H1 (cell line): ENCODE measurements at regions not wholly inside any gene's neighbourhood (a gene's known extent, or its start where the extent isn't known, plus 50 kb on each side); places are given as distances from the start of the nearest gene placed in this dataset.

Experiments used
- CTCF ChIA-PET: fragments of 300-600 bp; sonication (Branson Sonifier 250); formaldehyde crosslinking; loops from one replicate; lab custom pipeline; 2021; ENCODE audit not compliant: partially characterized antibody; lab: Charles Lee
- POLR2A ChIA-PET: fragments of 300-600 bp; sonication (Branson Sonifier 250); formaldehyde crosslinking; loops from one replicate; lab custom pipeline; 2021; ENCODE audit warnings: inconsistent platforms; ENCODE audit not compliant: partially characterized antibody; lab: Charles Lee
- DNase-seq, 2 experiments: peaks; one replicate each; pipeline versions ENCODE4 v3.0.0 to v3.0.0-alpha.2; 2010 to 2022; ENCODE audit warnings: low spot score in 2 of 2, low read depth in 1 of 2, mixed read lengths in 1 of 2
- FAIRE-seq: peaks from 2 replicates; lab custom pipeline; 2011; peaks lifted over from hg19 to GRCh38; lab: Jason Lieb, UNC
- H2AFZ ChIP-seq: 2 replicates; pipeline ENCODE4 v1.8.1; 2012; ENCODE audit warnings: low read length, inconsistent platforms
- H2AK5ac ChIP-seq: 2 replicates; pipeline ENCODE4 v1.6.1; 2013; ENCODE audit warnings: low read depth, low read length
- H2BK120ac ChIP-seq: replicated peaks from 2 replicates; pipeline ENCODE3; 2013; ENCODE audit warnings: low read depth, low read length, inconsistent platforms
- H2BK12ac ChIP-seq: 2 replicates; pipeline ENCODE4 v1.6.1; 2013; ENCODE audit warnings: low read depth, low read length
- H2BK15ac ChIP-seq: 2 replicates; pipeline ENCODE4 v1.6.1; 2013; ENCODE audit warnings: low read length
- H2BK20ac ChIP-seq: 2 replicates; pipeline ENCODE4 v1.6.1; 2013; ENCODE audit warnings: low read length
- H2BK5ac ChIP-seq: 2 replicates; pipeline ENCODE4 v1.6.1; 2013; ENCODE audit warnings: low read depth, low read length
- H3K14ac ChIP-seq: 2 replicates; pipeline ENCODE4 v1.6.1; 2013; ENCODE audit warnings: inconsistent platforms; ENCODE audit not compliant: insufficient read length
- H3K18ac ChIP-seq: 2 replicates; pipeline ENCODE4 v1.6.1; 2013; ENCODE audit warnings: low read length; ENCODE audit errors: extremely low read depth
- H3K23ac ChIP-seq: 2 replicates; pipeline ENCODE4 v1.6.1; 2013; ENCODE audit warnings: inconsistent platforms; ENCODE audit not compliant: insufficient read length
- H3K23me2 ChIP-seq: 2 replicates; pipeline ENCODE4 v1.6.1; 2013; ENCODE audit warnings: low read depth, low read length
- H3K27ac ChIP-seq: 2 replicates; pipeline ENCODE4 v1.6.1; 2011; ENCODE audit warnings: low read depth, low read length, inconsistent platforms
- H3K27me3 ChIP-seq, 4 experiments: replicated peaks in 1 of 4; 1 replicate in 1 of 4; 2 replicates in 3 of 4; pipeline versions ENCODE4 v1.6.1 to v1.8.1; 2011 to 2013; ENCODE audit warnings: low read length in 3 of 4, mild to moderate bottlenecking in 3 of 4, inconsistent platforms in 2 of 4, mixed read lengths in 2 of 4, moderate library complexity in 1 of 4; ENCODE audit not compliant: control insufficient read depth in 3 of 4, insufficient read depth in 3 of 4; ENCODE audit errors: extremely low read depth in 1 of 4
- H3K36me3 ChIP-seq, 4 experiments: 2 replicates each; pipeline versions ENCODE4 v1.6.1 to v1.8.1; 2011 to 2013; ENCODE audit warnings: mild to moderate bottlenecking in 4 of 4, low read length in 3 of 4, moderate library complexity in 2 of 4, control low read depth in 1 of 4, inconsistent platforms in 1 of 4; ENCODE audit not compliant: insufficient read depth in 4 of 4, control insufficient read depth in 2 of 4
- H3K4ac ChIP-seq: replicated peaks from 2 replicates; pipeline ENCODE3; 2013; ENCODE audit warnings: low read length, low read depth, mixed read lengths, inconsistent platforms; ENCODE audit not compliant: insufficient read length
- H3K4me1 ChIP-seq, 4 experiments: replicated peaks in 1 of 4; 1 replicate in 1 of 4; 2 replicates in 3 of 4; pipeline versions ENCODE4 v1.6.1 to v1.8.1; 2011 to 2013; ENCODE audit warnings: low read length in 3 of 4, inconsistent platforms in 2 of 4, mixed read lengths in 1 of 4; ENCODE audit not compliant: insufficient read depth in 4 of 4, control insufficient read depth in 3 of 4
- H3K4me2 ChIP-seq, 2 experiments: 2 replicates each; pipeline versions ENCODE4 v1.6.1 to v1.8.1; 2011 to 2013; ENCODE audit warnings: low read depth in 2 of 2, low read length in 2 of 2, control low read depth in 1 of 2, inconsistent platforms in 1 of 2, mild to moderate bottlenecking in 1 of 2; ENCODE audit not compliant: insufficient read depth in 1 of 2
- H3K4me3 ChIP-seq, 4 experiments: fragments of 200-600, 300-600 bp in 1 of 4; sonication (generic), shearing (Covaris generic), sonication (Bioruptor Twin) in 1 of 4; 2 replicates each; pipeline versions ENCODE4 v1.5.1 to v1.8.1; 2011 to 2016; ENCODE audit warnings: low read length in 4 of 4, low read depth in 3 of 4, control low read depth in 2 of 4, inconsistent platforms in 2 of 4, mild to moderate bottlenecking in 2 of 4, mixed read lengths in 1 of 4, moderate library complexity in 1 of 4; ENCODE audit not compliant: insufficient read depth in 2 of 4; ENCODE audit errors: extremely low read depth in 1 of 4
- H3K56ac ChIP-seq: replicated peaks from 2 replicates; pipeline ENCODE3; 2013; ENCODE audit warnings: low read depth, mild to moderate bottlenecking, mixed read lengths, low read length, inconsistent platforms; ENCODE audit not compliant: insufficient read length
- H3K79me1 ChIP-seq: 2 replicates; pipeline ENCODE4 v1.6.1; 2013; ENCODE audit warnings: low read depth, low read length, control low read depth
- H3K79me2 ChIP-seq, 2 experiments: 2 replicates each; pipeline versions ENCODE4 v1.6.1 to v1.8.1; 2012 to 2013; ENCODE audit warnings: low read length in 2 of 2, mild to moderate bottlenecking in 2 of 2, inconsistent platforms in 1 of 2; ENCODE audit not compliant: insufficient read depth in 2 of 2, control insufficient read depth in 1 of 2
- H3K9ac ChIP-seq, 4 experiments: replicated peaks in 1 of 4; 1 replicate in 1 of 4; 2 replicates in 3 of 4; pipeline versions ENCODE4 v1.6.1 to v1.8.1; 2011 to 2013; ENCODE audit warnings: low read depth in 3 of 4, low read length in 3 of 4, control low read depth in 2 of 4, mild to moderate bottlenecking in 2 of 4, moderate library complexity in 2 of 4, inconsistent platforms in 1 of 4; ENCODE audit errors: extremely low read depth in 1 of 4
- H3K9me3 ChIP-seq, 2 experiments: 2 replicates each; pipeline versions ENCODE4 v1.6.1 to v1.8.1; 2012 to 2013; ENCODE audit warnings: mild to moderate bottlenecking in 2 of 2, moderate library complexity in 2 of 2, control low read depth in 1 of 2, inconsistent platforms in 1 of 2, low read depth in 1 of 2, low read length in 1 of 2, mixed read lengths in 1 of 2; ENCODE audit not compliant: insufficient read depth in 2 of 2
- H4K20me1 ChIP-seq, 2 experiments: replicated peaks in 1 of 2; 2 replicates each; pipeline versions ENCODE3 to v1.8.1; 2011 to 2013; ENCODE audit warnings: inconsistent platforms in 2 of 2, low read length in 2 of 2, mild to moderate bottlenecking in 1 of 2; ENCODE audit not compliant: insufficient read depth in 2 of 2, control insufficient read depth in 1 of 2
- H4K5ac ChIP-seq: 2 replicates; pipeline ENCODE4 v1.6.1; 2013; ENCODE audit warnings: low read length, low read depth, mixed read lengths, inconsistent platforms; ENCODE audit not compliant: insufficient read length
- H4K8ac ChIP-seq: 2 replicates; pipeline ENCODE4 v1.8.0; 2013; ENCODE audit warnings: mild to moderate bottlenecking, moderate library complexity, low read length, inconsistent platforms; ENCODE audit not compliant: insufficient read depth; ENCODE audit errors: extremely low read depth
- H4K91ac ChIP-seq: replicated peaks from 2 replicates; pipeline ENCODE3; 2013; ENCODE audit warnings: low read length, mixed read lengths, inconsistent platforms; ENCODE audit not compliant: insufficient read length
- GABPA ChIP-seq: IDR thresholded peaks from 2 replicates; pipeline ENCODE4 v1.6.1; 2011; ENCODE audit warnings: mild to moderate bottlenecking, low read length, moderate library complexity, borderline replicate concordance; ENCODE audit not compliant: insufficient read depth
- GTF2F1 ChIP-seq: IDR thresholded peaks from 2 replicates; pipeline ENCODE4 v1.6.1; 2012; ENCODE audit warnings: low read depth, low read length, improper control_type of control experiment, borderline replicate concordance
- HDAC6 ChIP-seq: IDR thresholded peaks from one replicate; pipeline ENCODE4 v1.7.1; 2012; ENCODE audit warnings: low read depth, mild to moderate bottlenecking, inconsistent platforms, low read length, moderate library complexity
- NANOG ChIP-seq: IDR thresholded peaks from 2 replicates; pipeline ENCODE4 v1.6.1; 2011; ENCODE audit warnings: low read length, low read depth, mild to moderate bottlenecking, inconsistent platforms; ENCODE audit not compliant: insufficient read depth, poor library complexity, severe bottlenecking
- NRF1 ChIP-seq: IDR thresholded peaks from 2 replicates; pipeline ENCODE4 v1.6.1; 2011; ENCODE audit warnings: mild to moderate bottlenecking, low read depth, low read length, improper control_type of control experiment
- POLR2AphosphoS5 ChIP-seq: IDR thresholded peaks from 2 replicates; pipeline ENCODE4 v1.6.1; 2011; ENCODE audit warnings: low read depth, low read length
- RAD21 ChIP-seq, 2 experiments: IDR thresholded peaks in 1 of 2; conservative IDR thresholded peaks in 1 of 2; 2 replicates each; pipeline ENCODE4 v1.6.1; 2011; ENCODE audit warnings: low read depth in 2 of 2, low read length in 2 of 2, improper control_type of control experiment in 1 of 2, inconsistent platforms in 1 of 2, mild to moderate bottlenecking in 1 of 2, moderate library complexity in 1 of 2
- WGBS, 2 experiments: shearing (Covaris generic) in 1 of 2; methylation state at CpG; one replicate each; pipeline versions ENCODE4 v1.1.6 to v1.1.7; 2013 to 2015; ENCODE audit warnings: low lambda C conversion rate in 2 of 2, mixed read lengths in 2 of 2, inconsistent platforms in 1 of 2, low coverage in 1 of 2, missing lambda C conversion rate in 1 of 2; ENCODE audit not compliant: insufficient replicate concordance in 2 of 2, insufficient coverage in 1 of 2, insufficient read length in 1 of 2; ENCODE audit errors: extremely low coverage in 1 of 2, missing lambda C conversion rate in 1 of 2; 5-methylcytosine and 5-hydroxymethylcytosine counted together

GRCh38 chr16:54547052-54547451 is 260.5 kb upstream of the IRX3 start:
- no peak overlapping the region for H4K8ac ChIP-seq
- H3K4me3 ChIP-seq, result no peak overlapping the region
- H3K23ac ChIP-seq, result no peak overlapping the region
- CTCF ChIA-PET, result no interaction called here
- TF ChIP-seq GABPA (no peak), GTF2F1 (no peak), HDAC6 (no peak), RAD21 (IDR thresholded peaks at IDR 0.05 in 1 of 2, conservative IDR thresholded peaks at IDR 0.05 in 1 of 2; ENCODE audit: low read depth in 2 of 2, low read length in 2 of 2) (no peak), POLR2AphosphoS5 (no peak), NRF1 (no peak), NANOG (no peak)
- no peaks in the 10 kb centered on the region for H3K36me3 ChIP-seq
- no peak overlapping the region for H4K91ac ChIP-seq
- no peak overlapping the region for H2AK5ac ChIP-seq
- no peak overlapping the region for H3K4ac ChIP-seq
- H4K5ac ChIP-seq, result no peak overlapping the region
- DNase-seq (no peak), FAIRE-seq (no peak)
- no peak overlapping the region for H2BK15ac ChIP-seq
- H3K79me2 ChIP-seq, result no peaks in the 10 kb centered on the region
- POLR2A ChIA-PET, result no interaction called here
- no peak overlapping the region for H3K18ac ChIP-seq
- no peaks in the 10 kb centered on the region for H3K79me1 ChIP-seq
- H3K27ac ChIP-seq, result no peak overlapping the region
- H3K56ac ChIP-seq, result no peak overlapping the region
- no peaks in the 10 kb centered on the region for H4K20me1 ChIP-seq
- H3K9ac ChIP-seq, result no peak overlapping the region
- no peak overlapping the region for H2BK5ac ChIP-seq
- WGBS, 2 experiments, result 93% methylated on average over 4 of the region's 4 CpGs; no CpG with 5 or more reads in 1 of the 2 experiments
- H3K27me3 ChIP-seq, result no peaks in the 10 kb centered on the region
- no peak overlapping the region for H2AFZ ChIP-seq
- no peaks in the 10 kb centered on the region for H3K9me3 ChIP-seq
- H2BK120ac ChIP-seq, result no peak overlapping the region
- H2BK20ac ChIP-seq, result no peak overlapping the region
- H2BK12ac ChIP-seq, result no peak overlapping the region
- H3K4me1 ChIP-seq, result no peaks in the 10 kb centered on the region
- H3K23me2 ChIP-seq, result no peaks in the 10 kb centered on the region
- H3K4me2 ChIP-seq, result no peak overlapping the region
- no peak overlapping the region for H3K14ac ChIP-seq
